Activated naive CD4-positive, alpha-beta T cell treated with anti-CD3 and anti-CD28 coated beads for 36 hours (primary cell): ENCODE measurements at regions not wholly inside any gene's neighbourhood (a gene's known extent, or its start where the extent isn't known, plus 50 kb on each side); places are given as distances from the start of the nearest gene placed in this dataset.

Source experiments
- CTCF ChIA-PET: fragments of 350-600 bp; sonication (Branson Sonifier 250); formaldehyde crosslinking; loops from one replicate; lab custom pipeline; 2021; ENCODE audit warnings: antibody characterized with exemption; lab: Charles Lee
- DNase-seq: peaks from one replicate; pipeline ENCODE4 v3.0.0-alpha.2; 2020
- H3K27ac Mint-ChIP-seq: one replicate; pipeline ENCODE4 v1.8.0; 2021; ENCODE audit warnings: mild to moderate bottlenecking, mixed read lengths
- H3K27me3 Mint-ChIP-seq: one replicate; pipeline ENCODE4 v1.8.0; 2021; ENCODE audit warnings: low read depth, mixed read lengths
- H3K36me3 Mint-ChIP-seq: one replicate; pipeline ENCODE4 v1.8.0; 2021; ENCODE audit warnings: low read depth, mixed read lengths
- H3K4me1 Mint-ChIP-seq: one replicate; pipeline ENCODE4 v1.8.0; 2021; ENCODE audit warnings: low read depth, mixed read lengths
- H3K4me3 Mint-ChIP-seq: one replicate; pipeline ENCODE4 v1.8.0; 2021; ENCODE audit warnings: mild to moderate bottlenecking, moderate library complexity, mixed read lengths
- H3K9me3 Mint-ChIP-seq: one replicate; pipeline ENCODE4 v1.8.0; 2021; ENCODE audit warnings: mixed read lengths
- intact Hi-C: fragments of 100-400 bp; cut with micrococcal nuclease; formaldehyde crosslinking; loops from one replicate; pipeline ENCODE4 v1.15.1; 2023

- Mint-ChIP-seq H3K27ac (no peak overlapping the region), H3K27me3 (no peaks in the 10 kb centered on the region), H3K4me3 (no peak overlapping the region), H3K36me3 (no peaks in the 10 kb centered on the region), H3K4me1 (no peaks in the 10 kb centered on the region), H3K9me3 (no peaks in the 10 kb centered on the region)
- DNase-seq = no peak
- intact Hi-C loops = no loop called here
- CTCF ChIA-PET = no interaction called here
Measured at GRCh38 chr2:103410221-103410620, 648.4 kb downstream of the TMEM182 start.

- H3K36me3 Mint-ChIP-seq = no peaks in the 10 kb centered on the region
- H3K27ac Mint-ChIP-seq = no peak overlapping the region
- no peaks in the 10 kb centered on the region for H3K27me3 Mint-ChIP-seq
- CTCF ChIA-PET = no interaction called here
- H3K9me3 Mint-ChIP-seq = peaks cover 5% of the 10 kb centered on the region
- H3K4me1 Mint-ChIP-seq = no peaks in the 10 kb centered on the region
- intact Hi-C loops = no loop called here
- no peak for DNase-seq
- no peak overlapping the region for H3K4me3 Mint-ChIP-seq
Measured at GRCh38 chr2:103419506-103419905, 657.7 kb downstream of the TMEM182 start.

DNA sequence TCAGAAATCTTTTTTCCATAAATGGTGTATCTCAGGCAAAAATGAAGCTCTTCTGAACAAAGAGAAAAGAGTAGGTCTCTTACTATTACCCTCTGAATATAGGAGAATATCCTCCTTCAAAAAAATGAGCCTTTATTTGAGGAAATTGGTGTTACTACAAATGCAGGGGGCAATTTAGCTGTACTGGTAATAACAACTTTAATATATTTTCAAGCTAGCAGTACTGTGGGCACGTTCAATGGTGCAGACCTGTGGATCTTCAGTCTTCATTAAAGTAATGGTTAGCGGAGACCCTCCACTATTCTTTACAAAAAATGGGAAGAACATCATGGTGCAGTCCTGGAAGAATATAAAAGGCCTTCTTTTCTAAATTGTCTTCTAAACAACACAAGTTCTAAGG lies 661.3 kb downstream of the TMEM182 start:
- peaks cover 5% of the 10 kb centered on the region for H3K9me3 Mint-ChIP-seq
- no peak overlapping the region for H3K4me3 Mint-ChIP-seq
- DNase-seq = no peak
- intact Hi-C loops = no loop called here
- CTCF ChIA-PET = interaction anchor here (0.9 kb wide), 1 partner anchor 14 kb away, joined by 3 read pairs; no protein-coding TSS in a partner anchor
- H3K4me1 Mint-ChIP-seq = no peaks in the 10 kb centered on the region
- H3K27ac Mint-ChIP-seq = no peak overlapping the region
- no peaks in the 10 kb centered on the region for H3K27me3 Mint-ChIP-seq
- no peaks in the 10 kb centered on the region for H3K36me3 Mint-ChIP-seq

GRCh38 chr2:103427567-103427966 lies 665.7 kb downstream of the TMEM182 start:
- Mint-ChIP-seq H3K4me3 (no peak overlapping the region), H3K27me3 (no peaks in the 10 kb centered on the region), H3K36me3 (no peaks in the 10 kb centered on the region), H3K9me3 (peaks cover 2% of the 10 kb centered on the region), H3K27ac (no peak overlapping the region), H3K4me1 (no peaks in the 10 kb centered on the region)
- CTCF ChIA-PET = no interaction called here
- DNase-seq = no peak
- intact Hi-C loops = no loop called here

DNA sequence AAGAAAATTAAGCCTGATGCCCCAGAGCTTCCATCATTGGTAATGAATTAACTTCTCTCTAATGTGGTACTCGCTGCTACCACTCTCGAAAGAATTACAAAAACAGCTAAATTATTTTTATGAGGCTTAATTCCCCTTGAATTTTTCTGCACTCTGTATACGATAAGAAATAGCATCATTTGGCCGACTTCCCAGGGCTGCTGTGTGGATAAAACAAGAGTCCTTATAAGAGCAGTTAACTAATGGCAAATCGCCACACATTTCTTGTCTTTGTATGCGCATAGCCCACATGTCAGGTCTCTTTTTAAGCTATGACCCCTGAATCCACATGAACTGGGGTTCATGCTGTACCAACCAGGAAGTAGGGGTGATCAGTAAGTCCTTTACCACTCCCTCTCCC lies 668.4 kb downstream of the TMEM182 start:
- Mint-ChIP-seq H3K27ac (no peak overlapping the region), H3K4me3 (no peak overlapping the region), H3K36me3 (no peaks in the 10 kb centered on the region), H3K9me3 (peaks cover 3% of the 10 kb centered on the region), H3K27me3 (no peaks in the 10 kb centered on the region), H3K4me1 (no peaks in the 10 kb centered on the region)
- intact Hi-C loops = no loop called here
- DNase-seq = no peak
- CTCF ChIA-PET = no interaction called here

DNA sequence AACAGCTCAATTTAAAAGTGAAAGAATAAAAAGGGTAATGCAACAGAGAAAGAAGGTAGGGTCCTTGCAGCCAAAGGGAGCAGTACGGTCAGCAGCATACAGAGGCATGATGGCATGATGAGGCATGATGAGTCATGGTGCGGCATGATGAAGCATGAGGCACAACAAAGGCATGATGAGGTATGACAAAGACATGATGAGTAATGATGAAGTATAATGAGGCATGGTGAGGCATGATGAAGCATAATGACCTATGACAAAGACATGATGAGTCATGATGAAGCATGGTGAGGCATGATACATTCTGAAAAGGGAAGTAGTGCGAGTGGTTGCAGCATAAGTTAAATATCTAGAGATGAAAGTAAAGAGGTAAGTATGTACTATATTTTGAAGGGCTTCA lies 673.2 kb downstream of the TMEM182 start:
- Mint-ChIP-seq H3K9me3 (peaks cover 8% of the 10 kb centered on the region), H3K4me1 (no peaks in the 10 kb centered on the region), H3K27ac (no peak overlapping the region), H3K27me3 (no peaks in the 10 kb centered on the region), H3K4me3 (no peak overlapping the region), H3K36me3 (no peaks in the 10 kb centered on the region)
- intact Hi-C loops = no loop called here
- CTCF ChIA-PET = no interaction called here
- peak; percentile 16 for DNase-seq

- DNase-seq = no peak
- Mint-ChIP-seq H3K9me3 (peaks cover 7% of the 10 kb centered on the region), H3K36me3 (no peaks in the 10 kb centered on the region), H3K27ac (no peak overlapping the region), H3K27me3 (no peaks in the 10 kb centered on the region), H3K4me3 (no peak overlapping the region), H3K4me1 (no peaks in the 10 kb centered on the region)
- CTCF ChIA-PET = no interaction called here
- intact Hi-C loops = no loop called here
Measured at GRCh38 chr2:103437161-103437560, 675.3 kb downstream of the TMEM182 start.

GRCh38 chr2:103445347-103445746 lies 683.5 kb downstream of the TMEM182 start:
- H3K27me3 Mint-ChIP-seq = no peaks in the 10 kb centered on the region
- intact Hi-C loops = no loop called here
- H3K9me3 Mint-ChIP-seq = no peaks in the 10 kb centered on the region
- no peak for DNase-seq
- H3K4me1 Mint-ChIP-seq = no peaks in the 10 kb centered on the region
- H3K4me3 Mint-ChIP-seq = no peak overlapping the region
- H3K36me3 Mint-ChIP-seq = no peaks in the 10 kb centered on the region
- H3K27ac Mint-ChIP-seq = no peak overlapping the region
- CTCF ChIA-PET = no interaction called here

- no peaks in the 10 kb centered on the region for H3K4me1 Mint-ChIP-seq
- no peak overlapping the region for H3K4me3 Mint-ChIP-seq
Measured at GRCh38 chr2:103448495-103448894, 686.7 kb downstream of the TMEM182 start.

GRCh38 chr2:103451283-103451682 lies 689.5 kb downstream of the TMEM182 start:
- H3K27me3 Mint-ChIP-seq = no peaks in the 10 kb centered on the region
- no peaks in the 10 kb centered on the region for H3K4me1 Mint-ChIP-seq
- H3K4me3 Mint-ChIP-seq = no peak overlapping the region
- CTCF ChIA-PET = no interaction called here
- H3K9me3 Mint-ChIP-seq = peaks cover 2% of the 10 kb centered on the region
- intact Hi-C loops = no loop called here
- H3K27ac Mint-ChIP-seq = no peak overlapping the region
- no peaks in the 10 kb centered on the region for H3K36me3 Mint-ChIP-seq
- no peak for DNase-seq

More at GRCh38 chr2:103448495-103448894, 686.7 kb downstream of the TMEM182 start:
- no peak for DNase-seq
- no peaks in the 10 kb centered on the region for H3K9me3 Mint-ChIP-seq
- H3K36me3 Mint-ChIP-seq = no peaks in the 10 kb centered on the region
- H3K27ac Mint-ChIP-seq = no peak overlapping the region
- intact Hi-C loops = no loop called here
- CTCF ChIA-PET = no interaction called here
- no peaks in the 10 kb centered on the region for H3K27me3 Mint-ChIP-seq

- no peak for DNase-seq
- H3K36me3 Mint-ChIP-seq = no peaks in the 10 kb centered on the region
- no peak overlapping the region for H3K4me3 Mint-ChIP-seq
- H3K27me3 Mint-ChIP-seq = no peaks in the 10 kb centered on the region
- H3K4me1 Mint-ChIP-seq = no peaks in the 10 kb centered on the region
- CTCF ChIA-PET = no interaction called here
- no peak overlapping the region for H3K27ac Mint-ChIP-seq
- intact Hi-C loops = no loop called here
- H3K9me3 Mint-ChIP-seq = peaks cover 2% of the 10 kb centered on the region
Measured at GRCh38 chr2:103459283-103459682, 697.5 kb downstream of the TMEM182 start.

- no peaks in the 10 kb centered on the region for H3K27me3 Mint-ChIP-seq
- H3K9me3 Mint-ChIP-seq = peaks cover 6% of the 10 kb centered on the region
- no peaks in the 10 kb centered on the region for H3K36me3 Mint-ChIP-seq
- no peak for DNase-seq
- no peaks in the 10 kb centered on the region for H3K4me1 Mint-ChIP-seq
- H3K27ac Mint-ChIP-seq = no peak overlapping the region
- intact Hi-C loops = no loop called here
- CTCF ChIA-PET = no interaction called here
- no peak overlapping the region for H3K4me3 Mint-ChIP-seq
Measured at GRCh38 chr2:103462101-103462500, 700.3 kb downstream of the TMEM182 start.

DNA sequence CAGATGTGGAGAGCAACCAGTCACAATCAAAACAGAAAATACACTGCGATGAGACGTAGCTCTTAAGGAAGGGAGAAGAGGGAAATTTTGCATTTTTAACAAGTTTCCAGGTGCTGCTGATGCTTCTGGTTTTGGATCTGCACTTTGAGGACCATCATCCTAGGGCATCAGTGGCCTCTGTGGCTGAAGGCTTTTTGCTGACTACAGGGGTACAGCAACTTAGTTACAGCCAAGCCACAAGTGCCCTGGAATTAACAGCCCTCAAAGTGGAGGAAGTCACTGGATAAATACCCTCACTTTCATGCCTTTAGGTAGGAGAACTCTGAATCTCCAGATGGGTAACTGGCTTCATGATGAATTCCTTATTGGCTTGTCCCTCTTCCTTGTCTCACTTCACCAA lies 700.9 kb downstream of the TMEM182 start:
- intact Hi-C loops = no loop called here
- Mint-ChIP-seq H3K4me3 (no peak overlapping the region), H3K9me3 (peaks cover 6% of the 10 kb centered on the region), H3K36me3 (no peaks in the 10 kb centered on the region), H3K27ac (no peak overlapping the region), H3K4me1 (no peaks in the 10 kb centered on the region), H3K27me3 (no peaks in the 10 kb centered on the region)
- no peak for DNase-seq
- CTCF ChIA-PET = no interaction called here

- Mint-ChIP-seq H3K4me3 (no peak overlapping the region), H3K27me3 (no peaks in the 10 kb centered on the region), H3K27ac (no peak overlapping the region), H3K4me1 (no peaks in the 10 kb centered on the region), H3K9me3 (peaks cover 9% of the 10 kb centered on the region), H3K36me3 (no peaks in the 10 kb centered on the region)
- no peak for DNase-seq
- CTCF ChIA-PET = no interaction called here
- intact Hi-C loops = no loop called here
Measured at GRCh38 chr2:103464831-103465230, 703.0 kb downstream of the TMEM182 start.
